ENCODE measurements at regions not wholly inside any gene's neighbourhood (a gene's known extent, or its start where the extent isn't known, plus 50 kb on each side); places are given as distances from the start of the nearest gene placed in this dataset.

DNA sequence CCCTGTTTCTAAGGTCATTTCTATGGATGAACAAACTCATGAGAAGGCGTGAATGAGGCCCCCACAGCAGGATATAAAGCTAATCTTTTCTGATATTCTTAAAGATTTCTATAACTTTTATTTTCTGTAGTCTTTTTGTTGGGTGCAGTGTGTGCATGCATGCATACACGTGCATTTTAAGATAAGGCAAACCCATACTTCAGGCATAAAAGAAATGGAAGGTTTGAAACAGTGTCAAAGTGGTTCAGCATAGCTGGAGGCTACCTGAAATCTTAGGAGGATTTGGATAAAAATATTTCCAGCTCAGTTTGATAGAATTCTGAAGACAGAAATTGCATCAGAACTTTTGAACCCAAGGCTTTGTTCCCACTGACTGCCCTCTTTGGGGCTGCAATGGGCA lies 119.7 kb downstream of the PDHA2 start:
- no peak for TF ChIP-seq CTCF (IDR thresholded peaks at IDR 0.05)
- no peak for TF ChIP-seq EZH2 (IDR thresholded peaks at IDR 0.05; ENCODE audit: borderline replicate concordance, insufficient read depth, low read depth, low read length, poor library complexity, severe bottlenecking)
- intact Hi-C loops (cut with micrococcal nuclease), result no loop called here

GRCh38 chr4:95963456-95963855 lies 123.6 kb downstream of the PDHA2 start:
- ChIA-PET POLR2A (no interaction called here), CTCF (no interaction called here)
- Mint-ChIP-seq H3K4me3 (no peak overlapping the region), H3K27me3 (no peaks in the 10 kb centered on the region), H3K27ac (no peak overlapping the region), H3K9me3 (ENCODE audit: insufficient read depth) (no peaks in the 10 kb centered on the region), H3K4me1 (no peaks in the 10 kb centered on the region)
- H2AFZ ChIP-seq (ENCODE audit: insufficient read depth, low read depth, low read length, poor library complexity, severe bottlenecking), result no peak overlapping the region
- no peaks in the 10 kb centered on the region for H3K9me3 ChIP-seq (ENCODE audit: control extremely low read depth in 1 of 3, control insufficient read depth in 2 of 3, insufficient read depth in 1 of 3, low read length in 2 of 3)
- no peak for ATAC-seq (ENCODE audit: low read depth)
- TF ChIP-seq EZH2 (IDR thresholded peaks at IDR 0.05; ENCODE audit: borderline replicate concordance, insufficient read depth, low read depth, low read length, poor library complexity, severe bottlenecking) (no peak), CTCF (IDR thresholded peaks at IDR 0.05) (no peak)
- intact Hi-C loops (cut with micrococcal nuclease), result no loop called here
- WGBS (ENCODE audit: insufficient coverage), result 60% methylated on average over 1 of the region's 3 CpGs
- H3K4me2 ChIP-seq (replicated peaks; ENCODE audit: low read depth, low read length, poor library complexity, severe bottlenecking), result no peak overlapping the region
- H3K27me3 ChIP-seq (replicated peaks in 1 of 4; ENCODE audit: control extremely low read depth in 1 of 4, control insufficient read depth in 3 of 4, insufficient read depth in 4 of 4, low read length in 3 of 4), result no peaks in the 10 kb centered on the region
- H4K20me1 ChIP-seq (ENCODE audit: control insufficient read depth, insufficient read depth, low read length, poor library complexity, severe bottlenecking), result no peaks in the 10 kb centered on the region
- H3K36me3 ChIP-seq (replicated peaks in 1 of 2; ENCODE audit: control extremely low read depth in 1 of 2, control insufficient read depth in 1 of 2, extremely low read depth in 1 of 2, insufficient read depth in 2 of 2, low read length in 1 of 2), result no peaks in the 10 kb centered on the region
- no peak overlapping the region for H3K9ac ChIP-seq (ENCODE audit: low read length)
- no peaks in the 10 kb centered on the region for H3K4me1 ChIP-seq (ENCODE audit: control insufficient read depth in 2 of 2, insufficient read depth in 2 of 2, low read length in 2 of 2)
- no peak overlapping the region for H3K27ac ChIP-seq (ENCODE audit: low read length in 2 of 2)
- H3K4me3 ChIP-seq (ENCODE audit: control extremely low read depth in 1 of 5, extremely low read depth in 1 of 5, insufficient read depth in 1 of 5, low read depth in 2 of 5, low read length in 4 of 5), result no peak overlapping the region
- no peaks in the 10 kb centered on the region for H3K79me2 ChIP-seq (ENCODE audit: control insufficient read depth, insufficient read depth, low read length)
- no peak for DNase-seq

More for the DNA sequence above, 119.7 kb downstream of the PDHA2 start:
- Histone ChIP-seq H3K27ac (ENCODE audit: low read length in 2 of 2) (no peak overlapping the region), H3K4me1 (ENCODE audit: control insufficient read depth in 2 of 2, insufficient read depth in 2 of 2, low read length in 2 of 2) (no peaks in the 10 kb centered on the region), H2AFZ (ENCODE audit: insufficient read depth, low read depth, low read length, poor library complexity, severe bottlenecking) (no peak overlapping the region), H3K9me3 (ENCODE audit: control extremely low read depth in 1 of 3, control insufficient read depth in 2 of 3, insufficient read depth in 1 of 3, low read length in 2 of 3) (no peaks in the 10 kb centered on the region), H3K4me3 (ENCODE audit: control extremely low read depth in 1 of 5, extremely low read depth in 1 of 5, insufficient read depth in 1 of 5, low read depth in 2 of 5, low read length in 4 of 5) (no peak overlapping the region), H3K4me2 (replicated peaks; ENCODE audit: low read depth, low read length, poor library complexity, severe bottlenecking) (no peak overlapping the region), H3K27me3 (replicated peaks in 1 of 4; ENCODE audit: control extremely low read depth in 1 of 4, control insufficient read depth in 3 of 4, insufficient read depth in 4 of 4, low read length in 3 of 4) (no peaks in the 10 kb centered on the region), H3K9ac (ENCODE audit: low read length) (no peak overlapping the region), H3K79me2 (ENCODE audit: control insufficient read depth, insufficient read depth, low read length) (no peaks in the 10 kb centered on the region), H4K20me1 (ENCODE audit: control insufficient read depth, insufficient read depth, low read length, poor library complexity, severe bottlenecking) (no peaks in the 10 kb centered on the region), H3K36me3 (replicated peaks in 1 of 2; ENCODE audit: control extremely low read depth in 1 of 2, control insufficient read depth in 1 of 2, extremely low read depth in 1 of 2, insufficient read depth in 2 of 2, low read length in 1 of 2) (no peaks in the 10 kb centered on the region)
- CTCF ChIA-PET, result no interaction called here
- no peak overlapping the region for H3K27ac Mint-ChIP-seq
- ATAC-seq (ENCODE audit: low read depth), result no peak
- POLR2A ChIA-PET, result no interaction called here
- no peak for DNase-seq
- H3K27me3 Mint-ChIP-seq, result no peaks in the 10 kb centered on the region
- no peaks in the 10 kb centered on the region for H3K9me3 Mint-ChIP-seq (ENCODE audit: insufficient read depth)
- no peaks in the 10 kb centered on the region for H3K4me1 Mint-ChIP-seq
- WGBS (ENCODE audit: insufficient coverage), result no CpG with 5 or more reads among the region's 2 CpGs
- no peak overlapping the region for H3K4me3 Mint-ChIP-seq
